ENCODE measurements at regions not wholly inside any gene's neighbourhood (a gene's known extent, or its start where the extent isn't known, plus 50 kb on each side); places are given as distances from the start of the nearest gene placed in this dataset.

DNA sequence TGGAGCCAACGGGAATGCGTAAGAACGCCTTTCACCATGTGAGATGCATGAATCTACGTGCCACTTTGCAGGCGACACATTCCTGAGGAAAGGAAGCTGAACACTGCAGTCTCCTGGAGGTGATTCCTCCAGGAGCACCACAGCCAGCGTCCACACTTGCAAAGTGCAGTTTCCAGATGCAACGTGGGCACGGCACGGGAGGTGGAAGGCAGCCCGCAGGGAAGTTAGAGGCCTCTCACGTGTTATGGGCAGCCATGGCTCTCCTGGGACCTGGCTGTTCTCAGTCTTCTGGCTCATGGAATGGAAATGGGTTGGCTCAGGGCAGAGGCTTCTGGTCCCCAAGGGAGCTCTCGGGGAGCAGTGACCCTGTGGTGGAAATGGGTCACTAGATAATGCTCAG, 381.0 kb upstream of the IRX4 start:
- no peak overlapping the region for H3K4me3 ChIP-seq (ENCODE audit: low read length)
- no peak for TF ChIP-seq ZNF274 (IDR thresholded peaks at IDR 0.05; ENCODE audit: low read depth, low read length)

DNA sequence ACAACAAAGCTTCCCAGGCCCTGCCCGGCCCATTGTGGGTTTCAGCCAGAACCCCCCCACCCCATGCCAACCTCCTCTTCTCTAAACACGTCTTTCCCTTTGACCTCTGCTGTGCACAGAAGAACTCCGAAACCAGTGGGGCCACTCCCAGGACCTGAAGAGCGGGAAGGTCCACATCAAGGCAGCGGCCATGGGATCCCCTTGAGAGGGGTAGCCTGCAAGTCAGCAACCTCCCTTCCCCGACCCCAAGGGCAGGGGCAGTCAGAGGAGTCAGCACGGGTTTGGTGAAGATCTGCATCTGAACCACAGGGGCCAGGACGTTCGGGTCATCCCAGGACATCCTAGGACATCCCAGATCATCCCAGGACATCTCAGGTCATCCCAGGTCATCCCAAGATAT, 379.9 kb upstream of the IRX4 start:
- TF ChIP-seq ZNF274 (IDR thresholded peaks at IDR 0.05; ENCODE audit: low read depth, low read length), result no peak
- no peak overlapping the region for H3K4me3 ChIP-seq (ENCODE audit: low read length)

DNA sequence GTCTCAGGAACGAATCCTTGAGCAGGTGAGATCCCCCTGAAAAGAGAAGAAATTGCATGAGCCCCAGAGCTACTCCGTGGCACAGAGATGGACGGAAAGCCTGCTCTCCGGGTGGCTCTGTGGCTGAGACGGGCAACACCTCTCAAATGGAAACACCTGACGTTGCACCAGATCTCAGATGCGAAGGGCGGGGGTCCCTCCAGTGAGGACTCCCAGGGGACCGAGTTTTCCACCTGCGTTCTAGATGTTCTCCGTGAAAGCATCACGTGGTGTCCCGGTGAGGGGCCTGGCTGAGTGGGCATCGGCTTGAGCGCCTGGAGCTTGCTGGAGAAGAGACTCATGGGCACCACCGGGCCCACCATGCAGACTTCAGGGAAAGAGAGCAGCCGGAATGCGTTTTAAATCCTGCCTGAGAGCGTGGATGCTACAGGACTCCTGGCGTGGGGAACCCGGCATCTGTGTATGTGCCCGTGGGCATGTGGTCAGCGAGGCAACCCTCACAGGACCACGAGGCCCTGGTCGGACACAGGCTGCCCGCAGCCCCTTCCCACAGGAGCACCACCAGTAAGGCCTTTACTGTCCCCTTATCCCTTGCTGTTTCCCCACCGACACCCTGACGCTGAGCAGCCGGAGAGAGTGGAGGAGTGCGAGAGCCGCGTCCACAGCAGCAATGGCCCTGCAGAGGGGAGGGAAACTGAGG, 378.4 kb upstream of the IRX4 start:
- H3K4me3 ChIP-seq (ENCODE audit: low read length), result no peak overlapping the region
- TF ChIP-seq ZNF274 (IDR thresholded peaks at IDR 0.05; ENCODE audit: low read depth, low read length), result no peak

DNA sequence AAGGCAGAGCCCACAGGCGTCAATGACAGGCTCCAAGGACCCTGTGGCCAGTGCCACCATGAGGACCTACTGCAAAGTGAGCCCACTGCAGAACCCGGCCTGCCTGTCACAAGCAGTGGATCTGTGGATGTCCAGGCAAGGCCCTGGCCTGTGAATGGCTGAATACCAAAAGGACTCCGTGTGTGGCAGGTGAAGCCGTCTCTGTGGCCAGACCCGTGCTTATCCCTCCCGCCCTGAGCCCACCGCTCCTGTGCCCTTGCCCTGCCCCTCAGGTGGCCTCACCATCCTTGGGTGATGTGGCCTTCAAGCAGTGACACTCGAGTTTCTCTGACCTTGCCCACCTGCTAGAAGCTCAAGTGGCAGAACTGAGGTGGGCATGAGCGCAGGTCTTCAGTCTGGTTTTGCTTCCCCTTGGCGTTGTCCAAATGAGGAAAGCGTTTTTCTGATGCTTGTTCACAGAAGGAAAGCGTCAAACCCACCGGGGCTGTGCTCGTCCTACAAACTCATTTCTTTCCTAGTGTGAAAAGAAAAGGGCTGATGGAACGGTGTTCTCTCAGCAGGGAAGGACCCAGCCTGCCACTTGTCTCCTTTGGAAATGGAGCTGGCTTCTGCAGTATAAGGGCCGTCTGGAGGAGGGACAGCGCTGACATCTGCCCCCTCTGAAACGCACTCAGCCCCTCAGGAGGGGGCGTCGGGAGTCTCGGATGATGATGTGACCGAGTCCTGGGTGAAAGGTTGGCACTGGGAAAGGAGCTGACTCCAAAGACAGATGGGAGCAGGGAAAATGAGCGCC, 377.7 kb upstream of the IRX4 start:
- H3K4me3 ChIP-seq (ENCODE audit: low read length), result no peak overlapping the region
- no peak for TF ChIP-seq ZNF274 (IDR thresholded peaks at IDR 0.05; ENCODE audit: low read depth, low read length)

DNA sequence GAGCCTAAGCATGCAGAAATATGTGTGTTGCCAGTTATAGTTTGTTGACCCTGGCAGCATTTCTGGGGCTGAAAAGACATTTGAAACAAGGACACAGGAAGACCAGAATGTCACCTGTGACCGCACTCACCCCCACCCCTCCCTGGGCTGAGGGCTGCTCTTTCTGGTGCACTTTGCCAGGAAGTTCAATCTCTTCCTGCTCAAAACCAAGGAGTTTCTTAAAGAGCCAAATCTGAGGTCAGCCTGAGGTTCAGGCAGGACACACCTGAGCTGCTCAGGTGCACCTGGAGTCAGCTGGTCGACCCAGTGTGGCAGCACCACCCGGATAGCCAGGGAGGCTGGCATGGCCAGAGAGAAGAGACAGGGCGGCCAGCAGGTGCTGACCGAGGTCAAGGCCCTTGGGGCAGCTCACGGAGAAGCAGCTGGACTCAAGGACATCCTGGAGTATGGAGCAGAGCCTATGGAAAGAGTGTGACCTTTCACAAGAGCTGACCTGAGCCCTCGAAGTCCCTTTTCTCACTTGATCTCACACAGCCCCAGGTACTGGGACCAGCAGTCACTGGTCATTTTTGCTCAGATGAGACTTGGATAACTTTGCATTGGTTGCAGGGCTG, 376.9 kb upstream of the IRX4 start:
- no peak for TF ChIP-seq ZNF274 (IDR thresholded peaks at IDR 0.05; ENCODE audit: low read depth, low read length)
- no peak overlapping the region for H3K4me3 ChIP-seq (ENCODE audit: low read length)

DNA sequence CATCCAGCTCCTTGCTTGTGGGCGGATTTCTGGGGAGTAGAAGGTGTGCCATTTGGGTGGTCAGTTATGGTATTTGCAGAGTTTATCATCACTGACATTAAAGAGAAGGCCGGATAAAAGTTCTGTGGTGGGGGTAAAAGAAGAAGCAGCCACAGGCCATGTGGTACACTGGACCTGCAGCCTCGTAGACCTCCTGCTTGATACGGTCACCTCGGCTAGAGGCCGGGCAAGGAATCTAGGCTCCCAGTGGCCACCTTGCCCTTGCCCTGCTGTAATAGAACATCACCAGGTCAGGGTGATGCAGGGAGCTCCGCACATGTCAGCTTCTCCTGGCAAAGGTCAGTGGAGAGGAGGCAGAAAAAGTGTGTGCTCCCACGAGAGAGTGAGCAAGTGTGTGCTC, 376.1 kb upstream of the IRX4 start:
- H3K4me3 ChIP-seq (ENCODE audit: low read length), result no peak overlapping the region
- TF ChIP-seq ZNF274 (IDR thresholded peaks at IDR 0.05; ENCODE audit: low read depth, low read length), result no peak

DNA sequence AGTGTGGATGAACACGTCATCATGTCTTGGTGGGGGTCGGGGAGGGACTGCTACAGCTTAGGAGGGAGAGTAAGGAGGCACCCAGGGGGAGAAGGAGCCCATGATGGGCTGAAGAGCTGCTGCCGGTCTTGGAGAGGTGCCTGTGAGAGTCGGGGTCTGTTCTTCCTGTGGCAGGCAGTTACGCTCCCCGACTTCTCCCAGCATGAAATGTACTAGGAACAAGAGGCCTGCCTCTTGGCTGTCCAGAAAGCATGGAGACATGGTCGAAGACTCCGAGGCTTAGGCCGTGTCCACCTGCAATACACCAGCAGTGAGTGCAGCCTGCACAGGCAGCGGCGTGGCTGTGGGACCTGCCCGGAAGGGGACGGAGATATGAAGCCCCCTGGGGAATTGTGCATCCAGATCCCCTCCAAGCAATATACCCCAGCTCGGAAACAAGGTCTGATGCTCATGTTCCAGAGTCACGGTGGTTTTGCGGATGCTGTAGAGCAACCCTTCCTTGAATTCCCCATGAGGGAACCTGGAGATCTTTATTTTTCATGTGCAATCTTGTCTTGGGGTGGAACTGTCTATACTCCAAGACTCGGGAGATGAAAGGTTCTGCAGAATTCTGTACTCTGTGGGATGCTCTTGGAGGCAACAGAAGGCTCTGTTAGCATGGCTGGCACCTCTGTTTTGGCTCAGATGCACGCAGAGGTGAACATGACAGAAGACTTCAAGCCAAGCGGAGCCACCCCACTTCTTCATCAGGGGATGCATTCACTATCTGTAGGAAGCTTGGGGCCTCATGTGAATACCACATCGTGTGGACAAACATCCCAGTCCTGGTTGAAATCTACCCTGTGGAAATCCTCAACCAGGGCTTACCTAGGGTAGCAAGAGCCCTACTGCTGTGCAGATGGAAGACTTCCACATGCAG, 374.9 kb upstream of the IRX4 start:
- TF ChIP-seq ZNF274 (IDR thresholded peaks at IDR 0.05; ENCODE audit: low read depth, low read length), result no peak
- no peak overlapping the region for H3K4me3 ChIP-seq (ENCODE audit: low read length)

DNA sequence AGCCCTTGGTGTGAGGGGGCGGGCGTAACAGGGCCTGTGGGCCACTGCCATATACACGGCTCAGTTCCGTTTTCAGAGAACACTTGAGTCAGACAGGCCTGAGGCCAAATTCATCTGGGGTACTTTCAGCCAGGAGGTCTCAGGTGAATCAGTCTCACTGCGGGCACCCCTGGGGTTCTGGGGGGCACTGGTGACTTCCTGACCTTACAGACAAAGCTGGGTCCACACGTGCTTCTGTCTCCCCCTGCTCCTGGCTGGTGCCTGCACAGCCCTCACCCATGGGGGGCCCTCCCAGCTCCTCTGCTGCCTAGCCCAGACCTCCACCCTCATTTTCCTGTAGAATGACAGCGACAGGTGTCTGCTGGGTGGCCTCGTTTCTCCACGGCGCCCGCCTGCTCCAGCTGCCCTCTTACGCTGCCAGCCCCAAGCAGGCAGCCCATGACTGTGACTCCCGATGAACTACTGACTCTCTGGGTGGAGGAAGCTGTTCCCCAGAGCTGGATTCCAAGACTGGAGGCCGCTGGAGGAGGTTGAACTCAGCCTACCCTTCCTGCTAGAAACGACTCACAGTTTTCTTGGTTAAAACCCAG, 374.1 kb upstream of the IRX4 start:
- no peak for TF ChIP-seq ZNF274 (IDR thresholded peaks at IDR 0.05; ENCODE audit: low read depth, low read length)

DNA sequence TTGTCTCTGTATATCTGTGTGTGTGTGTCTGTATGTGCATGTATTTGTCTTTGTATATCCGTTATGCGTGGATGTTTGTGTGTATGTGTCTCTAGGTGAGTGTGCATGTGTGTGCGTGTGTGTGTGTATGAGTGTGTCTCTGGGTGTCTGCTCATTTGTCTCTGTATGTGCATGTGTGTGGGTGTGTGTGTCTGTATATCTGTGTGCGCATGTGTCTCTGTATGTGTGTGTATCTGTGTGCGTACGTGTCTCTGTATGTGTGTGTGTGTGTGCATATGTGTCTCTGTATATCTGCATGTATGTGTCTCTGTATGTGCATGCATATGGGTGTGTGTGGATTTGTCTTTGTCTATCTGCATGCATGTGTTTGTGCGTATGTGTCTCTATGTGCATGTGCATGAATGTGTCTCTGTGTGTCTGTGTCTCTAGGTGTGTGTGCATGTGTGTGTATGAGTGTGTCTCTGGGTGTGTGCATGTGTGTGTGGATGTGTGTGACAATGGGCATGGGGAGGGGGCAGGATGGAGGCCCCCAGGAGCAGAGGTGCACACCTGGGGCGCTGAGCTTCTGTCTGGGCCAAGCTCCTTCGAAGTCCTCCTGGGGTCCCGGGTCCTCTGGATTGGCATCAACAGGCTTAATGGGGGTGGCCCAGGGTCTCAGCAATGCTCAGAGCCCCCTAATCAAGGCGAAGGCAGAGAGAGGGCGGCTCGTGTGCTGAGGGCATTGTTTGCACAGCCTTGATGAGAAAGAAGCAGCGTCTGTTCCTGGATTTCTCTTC, 373.4 kb upstream of the IRX4 start:
- H3K4me3 ChIP-seq (ENCODE audit: low read length), result no peak overlapping the region
- no peak for TF ChIP-seq ZNF274 (IDR thresholded peaks at IDR 0.05; ENCODE audit: low read depth, low read length)

More for the DNA sequence above, 374.1 kb upstream of the IRX4 start:
- H3K4me3 ChIP-seq (ENCODE audit: low read length), result no peak overlapping the region

DNA sequence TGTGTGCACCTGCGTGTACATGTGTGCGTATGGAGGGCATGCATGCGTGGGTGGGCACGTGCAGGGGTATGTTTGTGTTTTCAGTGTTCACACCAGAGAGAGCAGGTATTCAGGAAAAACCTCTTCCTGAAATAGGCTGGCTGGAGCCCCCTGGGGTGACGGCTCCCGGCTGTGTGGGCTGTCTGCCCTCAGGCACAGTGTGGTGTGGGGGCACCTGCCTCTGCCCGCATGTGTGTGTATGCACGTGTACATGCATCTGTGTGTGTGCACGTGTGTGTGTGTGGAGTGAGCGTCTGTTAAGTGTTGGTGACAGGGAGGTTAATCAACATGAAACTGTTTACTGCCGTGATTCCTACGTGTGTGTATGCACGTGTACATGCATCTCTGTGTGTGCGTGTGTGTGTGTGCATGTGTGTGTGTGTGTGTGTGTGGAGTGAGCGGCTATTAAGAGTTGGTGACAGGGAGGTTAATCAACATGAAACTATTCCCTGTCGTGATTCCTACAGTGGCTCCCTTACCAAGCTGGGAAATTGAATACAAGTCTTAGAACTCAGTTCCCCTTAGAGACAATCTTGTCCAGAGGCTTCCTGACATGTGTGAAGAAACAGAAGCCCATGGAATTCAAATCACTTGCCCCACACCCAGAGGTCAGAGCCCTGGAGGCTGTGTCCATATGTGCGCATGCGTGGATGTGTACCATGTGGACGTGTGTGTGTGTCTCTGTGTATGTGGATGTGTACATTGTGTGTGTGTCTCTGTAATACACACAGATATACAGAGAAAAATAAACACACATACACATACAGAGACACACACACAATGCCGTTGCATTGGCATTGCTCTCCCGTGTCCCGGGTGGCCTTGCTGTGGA, 372.4 kb upstream of the IRX4 start:
- TF ChIP-seq ZNF274 (IDR thresholded peaks at IDR 0.05; ENCODE audit: low read depth, low read length), result no peak
- no peak overlapping the region for H3K4me3 ChIP-seq (ENCODE audit: low read length)

DNA sequence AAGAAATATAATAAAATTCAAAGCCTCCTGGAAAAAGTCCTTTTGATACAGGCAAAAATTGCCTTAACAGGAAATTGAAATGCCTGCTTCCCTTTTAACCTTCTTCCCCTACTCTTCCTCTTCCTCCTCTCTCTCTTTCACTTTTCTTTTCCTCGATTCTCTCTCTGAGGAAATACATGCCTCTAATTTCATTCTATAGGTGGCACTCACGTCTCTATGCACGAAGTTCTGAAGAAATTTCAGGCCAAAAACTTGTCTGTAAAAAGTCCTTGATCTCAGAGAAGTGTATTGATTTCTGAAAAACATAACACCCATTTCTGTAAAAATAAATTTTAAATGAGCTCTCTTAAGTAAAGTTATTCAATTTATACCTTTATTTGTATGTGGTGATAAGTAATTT, 371.7 kb upstream of the IRX4 start:
- no peak overlapping the region for H3K4me3 ChIP-seq (ENCODE audit: low read length)
- no peak for TF ChIP-seq ZNF274 (IDR thresholded peaks at IDR 0.05; ENCODE audit: low read depth, low read length)

Measured in GM08714 (cell line).